Upper lobe of right lung (tissue), 1 donor: ENCODE measurements at regions not wholly inside any gene's neighbourhood (a gene's known extent, or its start where the extent isn't known, plus 50 kb on each side); places are given as distances from the start of the nearest gene placed in this dataset.
A peak's percentile ranks its signal among the peaks of the same experiment; 100 is the strongest.

ENCODE experiments used
- ATAC-seq: fragments of 200-7000 bp; cut with Tn5 transposase; one replicate; pipeline ENCODE4 v1.9.1; 2020; ENCODE audit warnings: mild to moderate bottlenecking, moderate library complexity
- DNase-seq: peaks from one replicate; pipeline ENCODE4 v3.0.0-alpha.2; 2020
- H3K27ac ChIP-seq: fragments of 200-600 bp; one replicate; pipeline ENCODE4 v1.8.0; 2022
- H3K27me3 ChIP-seq: fragments of 200-600 bp; one replicate; pipeline ENCODE4 v1.8.0; 2022; ENCODE audit warnings: mild to moderate bottlenecking
- H3K36me3 ChIP-seq: fragments of 200-600 bp; one replicate; pipeline ENCODE4 v1.8.0; 2022
- H3K4me1 ChIP-seq: fragments of 200-600 bp; one replicate; pipeline ENCODE4 v1.8.0; 2022
- H3K4me3 ChIP-seq: fragments of 200-600 bp; one replicate; pipeline ENCODE4 v1.8.0; 2022; ENCODE audit warnings: mild to moderate bottlenecking
- H3K9me3 ChIP-seq: fragments of 200-600 bp; one replicate; pipeline ENCODE4 v1.8.0; 2022
- intact Hi-C: fragments of 100-400 bp; cut with DNase I; formaldehyde crosslinking; loops from one replicate; pipeline ENCODE4 v1.11.0; 2022
- TF ChIP-seq, protein P1 (sequence below): fragments of 200-600 bp; IDR thresholded peaks from one replicate; pipeline ENCODE4 v1.8.0; 2022; ENCODE audit warnings: antibody characterized with exemption
- donor health status: DM: no; HTN: yes; CAD: no; lungs with severe emphysema.

DNA sequence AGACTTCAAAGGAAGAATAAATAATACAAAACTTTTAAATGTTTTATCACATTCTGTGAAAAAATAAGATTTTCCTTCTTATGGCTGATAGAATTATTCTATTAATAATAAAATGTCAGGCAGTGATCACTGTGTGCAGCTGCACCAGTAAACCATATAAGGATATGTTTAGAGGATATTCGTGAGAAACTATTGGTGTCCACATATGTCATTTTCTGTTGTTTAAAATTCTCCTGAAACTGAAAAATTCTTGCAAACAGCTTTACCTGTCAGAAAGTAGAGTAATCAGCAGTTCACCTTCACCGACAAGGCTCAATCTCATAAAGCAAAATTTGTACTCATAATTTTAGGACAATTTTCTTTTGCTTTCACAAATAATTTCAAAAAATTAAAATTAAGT is 170.1 kb upstream of the KCNH7 start:
- Histone ChIP-seq H3K9me3 (no peaks in the 10 kb centered on the region), H3K36me3 (no peaks in the 10 kb centered on the region), H3K27me3 (no peaks in the 10 kb centered on the region), H3K4me1 (no peaks in the 10 kb centered on the region), H3K27ac (no peak overlapping the region), H3K4me3 (no peak overlapping the region)
- intact Hi-C loops = no loop called here
- DNase-seq (no peak), ATAC-seq (no peak)
- TF ChIP-seq, protein P1, sequence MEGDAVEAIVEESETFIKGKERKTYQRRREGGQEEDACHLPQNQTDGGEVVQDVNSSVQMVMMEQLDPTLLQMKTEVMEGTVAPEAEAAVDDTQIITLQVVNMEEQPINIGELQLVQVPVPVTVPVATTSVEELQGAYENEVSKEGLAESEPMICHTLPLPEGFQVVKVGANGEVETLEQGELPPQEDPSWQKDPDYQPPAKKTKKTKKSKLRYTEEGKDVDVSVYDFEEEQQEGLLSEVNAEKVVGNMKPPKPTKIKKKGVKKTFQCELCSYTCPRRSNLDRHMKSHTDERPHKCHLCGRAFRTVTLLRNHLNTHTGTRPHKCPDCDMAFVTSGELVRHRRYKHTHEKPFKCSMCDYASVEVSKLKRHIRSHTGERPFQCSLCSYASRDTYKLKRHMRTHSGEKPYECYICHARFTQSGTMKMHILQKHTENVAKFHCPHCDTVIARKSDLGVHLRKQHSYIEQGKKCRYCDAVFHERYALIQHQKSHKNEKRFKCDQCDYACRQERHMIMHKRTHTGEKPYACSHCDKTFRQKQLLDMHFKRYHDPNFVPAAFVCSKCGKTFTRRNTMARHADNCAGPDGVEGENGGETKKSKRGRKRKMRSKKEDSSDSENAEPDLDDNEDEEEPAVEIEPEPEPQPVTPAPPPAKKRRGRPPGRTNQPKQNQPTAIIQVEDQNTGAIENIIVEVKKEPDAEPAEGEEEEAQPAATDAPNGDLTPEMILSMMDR = no peak

DNA sequence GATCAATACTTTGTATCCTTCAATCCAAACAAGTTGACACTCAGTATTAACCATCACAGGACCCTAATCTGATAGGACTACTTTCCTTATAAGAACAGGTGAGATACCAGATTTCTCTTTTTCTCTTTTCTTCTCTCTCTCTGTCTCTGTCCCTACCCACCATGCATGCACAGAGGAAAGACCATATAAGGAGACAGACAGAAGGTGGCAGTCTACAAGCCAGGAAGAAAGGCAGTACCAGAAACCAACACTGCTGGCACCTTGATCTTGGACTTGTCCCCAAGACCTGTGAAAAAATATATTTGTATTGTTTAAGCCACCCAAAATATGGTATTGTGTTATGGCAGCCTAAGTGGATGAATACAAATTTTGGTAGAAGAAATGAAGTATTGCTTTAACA is 156.2 kb upstream of the KCNH7 start:
- ATAC-seq (no peak), DNase-seq (no peak)
- Histone ChIP-seq H3K9me3 (no peaks in the 10 kb centered on the region), H3K36me3 (no peaks in the 10 kb centered on the region), H3K4me3 (no peak overlapping the region), H3K27ac (no peak overlapping the region), H3K27me3 (no peaks in the 10 kb centered on the region), H3K4me1 (no peaks in the 10 kb centered on the region)
- intact Hi-C loops = no loop called here
- TF ChIP-seq, protein P1 = no peak

DNA sequence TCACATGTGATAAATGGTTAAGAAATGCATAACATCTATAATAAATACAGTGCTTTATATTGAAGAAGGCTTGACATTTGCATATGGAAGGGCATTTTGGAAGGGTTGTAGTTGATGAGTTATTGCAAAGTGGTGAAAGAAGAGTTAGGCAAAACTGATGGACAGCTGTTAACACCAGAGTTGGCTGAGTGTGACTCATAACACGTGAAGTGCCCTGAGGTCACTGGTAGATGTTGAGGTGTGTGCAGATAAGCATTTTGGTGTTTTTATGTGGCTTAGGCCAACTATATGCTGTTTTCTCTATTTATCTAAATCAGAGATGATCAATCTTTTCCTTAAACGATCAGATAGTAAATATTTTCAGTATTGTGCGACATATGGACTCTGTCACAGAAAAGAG is 154.3 kb upstream of the KCNH7 start:
- no peak overlapping the region for H3K27ac ChIP-seq
- TF ChIP-seq, protein P1 = no peak
- intact Hi-C loops = no loop called here
- H3K4me3 ChIP-seq = no peak overlapping the region
- no peaks in the 10 kb centered on the region for H3K36me3 ChIP-seq
- no peaks in the 10 kb centered on the region for H3K9me3 ChIP-seq
- ATAC-seq = no peak
- no peaks in the 10 kb centered on the region for H3K4me1 ChIP-seq
- DNase-seq = no peak
- no peaks in the 10 kb centered on the region for H3K27me3 ChIP-seq

DNA sequence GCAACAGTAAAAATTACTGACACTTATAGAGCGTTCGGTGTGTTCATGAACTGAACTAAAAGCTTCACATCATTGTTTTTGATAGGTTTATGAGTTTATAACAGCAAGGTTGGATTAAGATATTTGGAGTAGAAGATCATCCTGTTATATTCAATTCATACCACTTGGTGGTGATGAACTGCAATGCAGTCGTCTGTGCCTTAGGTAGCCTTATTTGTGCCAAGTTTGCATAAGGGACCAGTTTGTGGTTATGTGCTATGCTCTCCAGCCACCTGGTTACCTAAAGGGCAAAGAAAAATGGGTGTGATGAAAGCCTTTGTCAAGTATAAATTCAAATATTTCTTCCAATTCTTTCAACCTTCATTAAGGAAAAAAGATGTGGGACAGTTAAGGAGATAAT is 150.9 kb upstream of the KCNH7 start:
- Histone ChIP-seq H3K27ac (no peak overlapping the region), H3K4me3 (no peak overlapping the region), H3K27me3 (no peaks in the 10 kb centered on the region), H3K36me3 (no peaks in the 10 kb centered on the region), H3K9me3 (no peaks in the 10 kb centered on the region), H3K4me1 (no peaks in the 10 kb centered on the region)
- intact Hi-C loops = no loop called here
- ATAC-seq (peak; percentile 39), DNase-seq (no peak)
- TF ChIP-seq, protein P1 = no peak

DNA sequence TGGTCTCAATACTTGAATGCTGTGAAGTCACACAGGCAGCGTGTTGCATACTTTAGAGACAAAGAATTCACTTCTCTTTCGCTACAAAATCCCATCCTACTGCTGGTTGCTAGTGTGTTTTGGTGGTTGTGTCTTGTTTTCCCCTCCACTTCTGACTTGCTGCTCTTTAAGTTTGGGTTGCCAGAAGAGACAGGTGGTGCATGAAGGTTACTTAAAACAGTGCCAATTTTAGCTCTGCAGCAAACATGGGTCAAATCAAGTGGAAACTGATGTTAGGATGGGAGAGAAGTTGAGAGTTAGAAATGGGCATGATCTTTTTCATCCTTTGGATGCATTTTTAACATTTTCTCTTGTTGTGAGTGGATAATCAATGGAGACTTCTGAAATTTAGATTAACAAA is 136.2 kb upstream of the KCNH7 start:
- H3K27me3 ChIP-seq = no peaks in the 10 kb centered on the region
- intact Hi-C loops = no loop called here
- H3K4me1 ChIP-seq = no peaks in the 10 kb centered on the region
- no peak for ATAC-seq
- DNase-seq = no peak
- TF ChIP-seq, protein P1 = no peak
- no peaks in the 10 kb centered on the region for H3K36me3 ChIP-seq
- no peaks in the 10 kb centered on the region for H3K9me3 ChIP-seq
- H3K27ac ChIP-seq = no peak overlapping the region
- no peak overlapping the region for H3K4me3 ChIP-seq

DNA sequence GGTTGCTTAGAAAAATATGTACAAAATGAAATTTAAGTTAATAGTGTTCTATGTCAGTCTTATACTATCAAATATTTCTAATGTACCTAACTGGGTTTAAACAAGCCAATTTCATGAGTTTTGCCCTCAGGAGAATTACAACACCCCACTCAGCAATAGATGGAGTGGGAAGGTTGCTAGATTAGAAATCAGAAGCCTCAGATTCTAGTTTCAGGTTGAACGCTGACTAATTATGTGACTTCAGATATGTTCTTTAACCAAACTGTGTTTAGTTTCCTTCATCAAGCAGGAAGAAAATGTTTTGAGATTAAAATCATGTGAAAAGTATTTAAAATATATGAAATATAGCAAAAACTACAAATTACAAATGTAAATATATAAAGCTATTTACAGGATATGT is 133.8 kb upstream of the KCNH7 start:
- intact Hi-C loops = no loop called here
- DNase-seq = no peak
- no peaks in the 10 kb centered on the region for H3K4me1 ChIP-seq
- no peak for ATAC-seq
- H3K27me3 ChIP-seq = no peaks in the 10 kb centered on the region
- H3K36me3 ChIP-seq = no peaks in the 10 kb centered on the region
- no peaks in the 10 kb centered on the region for H3K9me3 ChIP-seq
- no peak overlapping the region for H3K27ac ChIP-seq
- no peak overlapping the region for H3K4me3 ChIP-seq
- TF ChIP-seq, protein P1 = no peak
